ENCODE measurements at regions not wholly inside any gene's neighbourhood (a gene's known extent, or its start where the extent isn't known, plus 50 kb on each side); places are given as distances from the start of the nearest gene placed in this dataset.

DNA sequence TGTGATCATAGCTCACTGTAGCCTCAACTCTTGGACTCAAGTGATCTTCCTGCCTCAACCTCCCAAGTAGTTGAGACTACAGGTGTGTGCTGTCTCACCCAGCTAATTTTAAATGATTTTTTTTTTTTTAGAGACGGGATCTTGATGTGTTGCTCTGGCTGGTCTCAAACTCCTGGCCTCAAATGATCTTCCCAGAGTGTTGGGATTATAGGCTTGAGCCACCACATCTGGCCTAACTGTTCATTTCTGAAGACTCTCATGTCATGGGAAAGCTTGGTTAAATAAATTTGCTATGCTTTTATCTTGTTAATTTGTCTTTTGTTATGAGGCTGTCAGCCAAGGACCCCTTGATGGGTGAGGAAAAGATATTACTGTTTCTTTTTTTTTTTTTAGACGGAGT is 134.0 kb downstream of the MIS18A start:
- no peak for DNase-seq (ENCODE audit: low read depth, low spot score)
- no peaks in the 10 kb centered on the region for H3K36me3 ChIP-seq (ENCODE audit: insufficient read depth, low read length)
- no peak overlapping the region for H3K4me3 ChIP-seq
- peaks cover 3% of the 10 kb centered on the region for H3K9me3 ChIP-seq (ENCODE audit: low read depth, low read length)
- TF ChIP-seq POLR2AphosphoS5 (IDR thresholded peaks at IDR 0.05; ENCODE audit: borderline replicate concordance, low read depth, low read length) (no peak), EZH2 (IDR thresholded peaks at IDR 0.05) (no peak), FOXP2 (optimal IDR thresholded peaks at IDR 0.05; ENCODE audit: control extremely low read depth, extremely low read length, insufficient read depth) (no peak)
- no peak overlapping the region for H3K27ac ChIP-seq
- H3K9ac ChIP-seq (ENCODE audit: insufficient read length), result no peak overlapping the region

DNA sequence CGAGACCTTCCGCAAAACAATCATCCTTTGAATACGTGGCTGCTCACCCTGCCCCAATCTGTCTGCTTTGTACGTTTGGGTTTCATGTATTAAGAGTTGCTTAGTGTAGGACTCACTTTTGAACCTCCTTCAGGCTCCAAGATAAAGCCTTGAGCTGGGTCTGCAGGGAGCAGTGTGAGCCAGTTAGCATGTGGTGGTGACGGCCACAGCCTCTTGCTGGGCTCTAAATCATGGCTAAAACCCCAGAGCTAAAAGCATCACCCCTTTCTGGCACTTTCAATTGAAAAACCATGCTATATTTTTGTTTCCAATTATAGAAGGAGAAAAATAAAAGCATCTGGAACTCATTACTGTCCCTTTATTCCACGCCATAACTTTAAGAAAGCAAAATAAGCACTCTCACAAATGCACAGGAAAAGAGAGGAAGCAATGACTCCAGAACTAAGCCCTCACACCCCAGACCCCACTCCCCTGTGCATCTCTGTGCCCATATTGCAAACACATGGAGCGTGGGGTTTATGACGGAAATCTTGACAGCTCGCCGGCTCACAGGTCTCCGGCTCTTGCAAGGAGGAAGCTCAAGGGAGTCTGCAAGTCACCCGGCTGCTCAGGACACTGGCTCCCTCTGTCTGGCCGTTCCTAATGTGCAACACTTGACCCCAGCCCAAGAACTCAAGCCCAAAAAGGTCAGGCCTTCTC is 135.5 kb downstream of the MIS18A start:
- peaks cover 3% of the 10 kb centered on the region for H3K9me3 ChIP-seq (ENCODE audit: low read depth, low read length)
- peak; percentile 14 for DNase-seq (ENCODE audit: low read depth, low spot score)
- H3K4me3 ChIP-seq, result peak overlapping the region; percentile 54
- TF ChIP-seq EZH2 (IDR thresholded peaks at IDR 0.05), result no peak
- no peak for TF ChIP-seq FOXP2 (optimal IDR thresholded peaks at IDR 0.05; ENCODE audit: control extremely low read depth, extremely low read length, insufficient read depth)
- TF ChIP-seq POLR2AphosphoS5 (IDR thresholded peaks at IDR 0.05; ENCODE audit: borderline replicate concordance, low read depth, low read length), result no peak
- no peak overlapping the region for H3K9ac ChIP-seq (ENCODE audit: insufficient read length)
- H3K27ac ChIP-seq, result peak overlapping the region; percentile 51; the same call in 1 of the 2 replicates
- H3K36me3 ChIP-seq (ENCODE audit: insufficient read depth, low read length), result no peaks in the 10 kb centered on the region

DNA sequence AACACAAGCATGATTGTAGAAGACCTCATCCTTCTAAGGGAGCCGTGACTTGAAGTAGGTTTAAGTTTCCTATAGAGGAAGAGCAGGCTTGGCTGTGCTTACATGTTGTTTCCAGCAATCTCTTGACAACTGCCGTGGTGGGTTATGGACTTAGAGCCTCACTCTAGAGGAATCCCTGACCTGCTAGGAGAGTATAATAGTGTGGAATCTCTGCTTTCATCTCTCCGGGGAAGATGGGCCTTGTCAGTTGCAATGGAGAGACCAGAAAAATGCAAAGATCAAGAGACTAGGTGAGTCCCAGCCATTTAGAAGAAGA is 137.6 kb downstream of the MIS18A start:
- Histone ChIP-seq H3K27ac (no peak overlapping the region), H3K4me3 (no peak overlapping the region), H3K9ac (ENCODE audit: insufficient read length) (no peak overlapping the region), H3K36me3 (ENCODE audit: insufficient read depth, low read length) (no peaks in the 10 kb centered on the region), H3K9me3 (ENCODE audit: low read depth, low read length) (no peaks in the 10 kb centered on the region)
- TF ChIP-seq POLR2AphosphoS5 (IDR thresholded peaks at IDR 0.05; ENCODE audit: borderline replicate concordance, low read depth, low read length) (no peak), EZH2 (IDR thresholded peaks at IDR 0.05) (no peak), FOXP2 (optimal IDR thresholded peaks at IDR 0.05; ENCODE audit: control extremely low read depth, extremely low read length, insufficient read depth) (no peak)
- DNase-seq (ENCODE audit: low read depth, low spot score), result no peak

DNA sequence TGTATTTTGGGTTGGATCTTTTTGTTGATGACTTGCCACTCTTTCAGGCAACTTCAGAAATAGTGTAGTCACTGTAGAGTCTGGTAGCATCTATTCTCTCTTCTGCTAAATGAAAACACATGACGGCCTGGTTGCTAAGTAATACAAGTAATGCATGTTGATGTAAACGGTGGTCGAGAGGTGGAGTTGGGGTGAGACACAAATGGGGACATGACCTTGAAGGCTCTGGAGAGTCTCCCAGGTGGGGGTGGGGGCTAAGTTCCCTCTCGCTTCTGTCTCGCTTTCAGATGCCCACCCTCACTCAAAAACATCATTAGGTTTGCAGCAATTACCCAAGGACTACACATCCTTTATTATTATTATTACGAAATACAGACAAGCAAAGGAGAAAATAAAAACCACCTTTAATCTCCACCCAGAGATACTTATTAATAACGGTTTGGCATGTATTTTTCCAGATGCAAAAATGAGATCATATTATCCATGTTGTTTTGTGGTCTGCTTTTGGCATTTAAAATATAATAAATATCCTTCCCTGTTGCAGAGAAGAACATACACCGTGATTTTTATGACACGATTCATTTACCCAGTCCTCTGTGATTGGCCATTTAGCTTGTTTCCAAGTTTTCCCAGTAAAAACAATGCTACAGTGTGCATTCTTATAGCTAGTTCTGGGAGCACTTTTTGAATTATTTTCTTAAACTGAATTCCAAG is 138.1 kb downstream of the MIS18A start:
- TF ChIP-seq EZH2 (IDR thresholded peaks at IDR 0.05) (no peak), POLR2AphosphoS5 (IDR thresholded peaks at IDR 0.05; ENCODE audit: borderline replicate concordance, low read depth, low read length) (no peak), FOXP2 (optimal IDR thresholded peaks at IDR 0.05; ENCODE audit: control extremely low read depth, extremely low read length, insufficient read depth) (no peak)
- Histone ChIP-seq H3K4me3 (no peak overlapping the region), H3K27ac (peak overlapping the region; percentile 48; the same call in 1 of the 2 replicates), H3K9me3 (ENCODE audit: low read depth, low read length) (no peaks in the 10 kb centered on the region), H3K9ac (ENCODE audit: insufficient read length) (no peak overlapping the region), H3K36me3 (ENCODE audit: insufficient read depth, low read length) (no peaks in the 10 kb centered on the region)
- DNase-seq (ENCODE audit: low read depth, low spot score), result no peak

DNA sequence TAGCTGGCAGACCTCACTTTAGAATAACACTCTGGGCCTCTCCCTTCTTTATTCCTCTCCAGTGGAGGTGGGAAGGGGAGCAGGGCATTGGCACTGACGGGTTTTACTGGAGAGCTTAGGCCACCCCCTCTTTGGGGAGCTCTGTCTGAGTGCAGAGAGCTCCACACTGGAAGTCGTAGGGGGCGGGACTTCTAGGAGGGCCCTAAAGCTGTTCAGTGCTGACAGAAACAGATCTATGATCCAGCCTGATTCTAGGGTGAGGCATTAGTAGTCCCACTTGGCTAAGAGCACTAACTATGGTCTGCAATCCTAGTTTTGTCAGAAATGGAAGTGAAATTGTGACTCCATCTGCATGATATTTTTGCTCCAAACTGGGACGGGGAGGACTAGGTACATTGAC is 138.7 kb downstream of the MIS18A start:
- H3K9ac ChIP-seq (ENCODE audit: insufficient read length), result no peak overlapping the region
- H3K4me3 ChIP-seq, result no peak overlapping the region
- no peaks in the 10 kb centered on the region for H3K9me3 ChIP-seq (ENCODE audit: low read depth, low read length)
- H3K36me3 ChIP-seq (ENCODE audit: insufficient read depth, low read length), result no peaks in the 10 kb centered on the region
- H3K27ac ChIP-seq, result peak overlapping the region; percentile 48; the same call in 1 of the 2 replicates
- no peak for TF ChIP-seq FOXP2 (optimal IDR thresholded peaks at IDR 0.05; ENCODE audit: control extremely low read depth, extremely low read length, insufficient read depth)
- no peak for TF ChIP-seq POLR2AphosphoS5 (IDR thresholded peaks at IDR 0.05; ENCODE audit: borderline replicate concordance, low read depth, low read length)
- no peak for TF ChIP-seq EZH2 (IDR thresholded peaks at IDR 0.05)
- DNase-seq (ENCODE audit: low read depth, low spot score), result no peak

DNA sequence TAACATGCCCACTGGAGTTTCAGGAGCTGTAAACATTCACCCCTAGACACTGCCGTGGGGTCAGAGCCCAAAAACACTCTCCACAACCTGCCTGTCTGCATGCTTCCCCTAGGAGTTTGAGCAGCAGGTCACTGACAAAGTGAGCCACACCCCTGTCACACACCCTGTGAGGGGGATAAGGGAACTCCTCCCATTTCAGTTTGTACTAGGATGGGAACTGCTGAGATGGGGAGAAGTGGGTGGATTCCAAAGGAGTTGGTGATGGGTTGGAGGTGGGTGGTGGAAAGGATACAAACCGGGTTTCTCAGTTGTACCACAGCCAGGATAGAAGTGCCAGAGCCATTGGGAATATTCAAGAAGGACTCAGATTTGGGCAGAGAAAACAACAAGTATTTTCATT is 140.2 kb downstream of the MIS18A start:
- Histone ChIP-seq H3K4me3 (no peak overlapping the region), H3K9ac (ENCODE audit: insufficient read length) (no peak overlapping the region), H3K36me3 (ENCODE audit: insufficient read depth, low read length) (no peaks in the 10 kb centered on the region), H3K27ac (no peak overlapping the region), H3K9me3 (ENCODE audit: low read depth, low read length) (no peaks in the 10 kb centered on the region)
- DNase-seq (ENCODE audit: low read depth, low spot score), result no peak
- TF ChIP-seq POLR2AphosphoS5 (IDR thresholded peaks at IDR 0.05; ENCODE audit: borderline replicate concordance, low read depth, low read length) (no peak), EZH2 (IDR thresholded peaks at IDR 0.05) (no peak), FOXP2 (optimal IDR thresholded peaks at IDR 0.05; ENCODE audit: control extremely low read depth, extremely low read length, insufficient read depth) (no peak)

DNA sequence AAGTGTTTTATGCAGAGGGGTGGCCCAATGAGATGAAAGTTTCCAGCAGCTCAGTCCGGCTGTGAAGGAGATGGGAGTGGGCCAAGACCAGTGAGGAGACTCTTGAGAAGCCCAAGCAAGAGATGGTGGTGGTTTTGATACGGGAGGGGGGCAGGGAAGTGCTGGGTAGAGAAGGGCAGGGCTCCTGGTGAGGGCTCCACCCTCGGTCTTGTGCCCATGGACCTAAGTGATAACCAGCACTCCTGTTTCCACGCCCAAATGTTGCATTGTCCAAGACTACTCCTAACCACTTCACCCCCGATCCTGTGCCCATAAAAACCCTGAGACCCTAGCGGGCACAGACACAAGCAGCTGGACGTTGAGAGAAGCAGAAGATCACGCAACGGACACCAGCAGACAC is 140.9 kb downstream of the MIS18A start:
- H3K36me3 ChIP-seq (ENCODE audit: insufficient read depth, low read length), result no peaks in the 10 kb centered on the region
- no peak overlapping the region for H3K27ac ChIP-seq
- H3K9ac ChIP-seq (ENCODE audit: insufficient read length), result no peak overlapping the region
- TF ChIP-seq FOXP2 (optimal IDR thresholded peaks at IDR 0.05; ENCODE audit: control extremely low read depth, extremely low read length, insufficient read depth) (no peak), POLR2AphosphoS5 (IDR thresholded peaks at IDR 0.05; ENCODE audit: borderline replicate concordance, low read depth, low read length) (no peak), EZH2 (IDR thresholded peaks at IDR 0.05) (no peak)
- no peak for DNase-seq (ENCODE audit: low read depth, low spot score)
- no peak overlapping the region for H3K4me3 ChIP-seq
- H3K9me3 ChIP-seq (ENCODE audit: low read depth, low read length), result no peaks in the 10 kb centered on the region

DNA sequence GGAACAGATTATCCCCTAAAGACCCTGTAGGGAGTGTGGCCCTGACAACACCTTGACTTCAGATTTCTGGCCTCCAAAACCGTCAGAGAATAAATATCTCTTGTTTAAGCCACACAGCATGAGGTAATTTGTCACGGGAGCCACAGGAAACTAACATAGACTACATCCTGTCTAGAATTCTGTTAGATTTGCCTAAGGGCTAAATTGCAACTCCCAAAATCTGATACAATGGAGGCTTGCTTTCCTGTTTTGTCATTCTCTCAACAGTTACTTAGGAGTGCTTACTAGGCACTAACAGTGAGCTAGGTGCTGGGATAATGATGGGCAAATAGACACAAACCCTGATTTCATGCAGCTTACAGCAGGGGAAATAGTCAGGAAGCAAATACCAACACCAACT is 141.6 kb downstream of the MIS18A start:
- TF ChIP-seq POLR2AphosphoS5 (IDR thresholded peaks at IDR 0.05; ENCODE audit: borderline replicate concordance, low read depth, low read length) (no peak), EZH2 (IDR thresholded peaks at IDR 0.05) (no peak), FOXP2 (optimal IDR thresholded peaks at IDR 0.05; ENCODE audit: control extremely low read depth, extremely low read length, insufficient read depth) (no peak)
- peak; percentile 10 for DNase-seq (ENCODE audit: low read depth, low spot score)
- Histone ChIP-seq H3K9me3 (ENCODE audit: low read depth, low read length) (no peaks in the 10 kb centered on the region), H3K36me3 (ENCODE audit: insufficient read depth, low read length) (no peaks in the 10 kb centered on the region), H3K9ac (ENCODE audit: insufficient read length) (no peak overlapping the region), H3K27ac (no peak overlapping the region), H3K4me3 (no peak overlapping the region)

Data from SK-N-MC (cell line).